Stimulated activated CD8-positive, alpha-beta memory T cell treated with anti-CD3 and anti-CD28 coated beads, Interleukin-12 subunit alpha, Interleukin-12 subunit beta, amount 100 ng/mL, for 4 hours (primary cell): ENCODE measurements at regions not wholly inside any gene's neighbourhood (a gene's known extent, or its start where the extent isn't known, plus 50 kb on each side); places are given as distances from the start of the nearest gene placed in this dataset.
"Not testable (repeated sequence)": the region's sequence is repeated elsewhere in the genome, so short reads cannot be mapped to it uniquely, and the experiment has no call there.

Experiments used
- DNase-seq: peaks from one replicate; pipeline ENCODE4 v3.0.0-alpha.2; 2020; ENCODE audit warnings: low read depth

GRCh38 chrX:22800806-22801205 is 199.0 kb upstream of the DDX53 start:
- DNase-seq: no peak

DNA sequence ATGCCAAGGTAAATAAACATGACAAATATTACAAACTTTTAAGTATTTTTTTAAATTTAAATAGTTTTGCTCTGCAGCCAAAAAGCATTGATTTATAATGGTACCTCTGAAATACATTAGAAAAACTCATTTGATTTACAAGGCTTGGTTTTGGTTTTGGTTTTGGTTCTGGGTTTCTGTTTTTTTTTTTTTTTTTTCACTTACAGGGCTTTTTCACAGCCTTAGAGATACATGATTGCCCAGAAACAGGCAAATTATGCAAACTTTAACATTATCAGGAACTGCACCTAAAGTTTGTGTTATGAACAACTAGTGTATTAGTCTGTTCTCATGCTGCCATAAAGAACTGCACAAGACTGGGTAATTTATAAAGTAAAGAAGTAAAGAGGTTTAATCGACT is 196.4 kb upstream of the DDX53 start:
- no peak for DNase-seq

- DNase-seq: no peak
Measured at GRCh38 chrX:22810876-22811275, 188.9 kb upstream of the DDX53 start.

DNA sequence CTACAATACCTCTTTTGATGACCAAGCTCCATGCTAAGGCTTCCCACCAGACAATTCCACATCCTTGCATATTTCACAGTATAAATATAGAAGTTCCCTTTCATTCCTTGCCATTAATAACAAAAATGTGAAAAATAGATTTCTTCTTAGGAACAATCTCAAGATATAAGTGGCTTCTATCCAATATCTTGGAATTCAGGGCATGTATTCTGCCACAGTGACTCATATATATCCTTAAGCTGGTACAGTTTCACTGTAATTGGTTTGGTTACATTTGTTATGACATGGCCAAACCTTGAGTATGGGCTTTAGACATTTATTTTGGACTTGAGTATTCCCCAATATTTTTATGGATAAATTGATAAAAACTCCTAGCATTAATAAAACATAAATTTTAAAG is 181.7 kb upstream of the DDX53 start:
- DNase-seq: no peak

DNA sequence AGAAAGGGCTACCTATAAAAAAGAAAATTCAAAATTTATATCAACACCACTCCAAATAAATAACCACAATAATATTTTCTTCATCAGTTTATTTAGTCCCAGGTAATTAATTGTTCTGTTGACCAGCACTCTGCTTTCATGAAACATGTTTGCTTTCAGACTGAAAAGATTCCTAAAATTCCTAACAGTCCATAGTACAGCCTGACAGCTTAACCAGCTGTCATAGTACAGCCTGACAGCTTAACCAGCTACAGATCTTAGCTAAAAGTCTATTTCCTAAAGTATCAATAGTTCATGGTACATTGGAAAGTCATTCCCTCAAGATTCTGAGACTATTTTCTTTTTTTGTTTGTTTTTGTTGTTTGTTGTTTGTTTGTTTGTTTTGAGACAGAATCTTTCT is 144.1 kb upstream of the DDX53 start:
- DNase-seq: no peak

DNA sequence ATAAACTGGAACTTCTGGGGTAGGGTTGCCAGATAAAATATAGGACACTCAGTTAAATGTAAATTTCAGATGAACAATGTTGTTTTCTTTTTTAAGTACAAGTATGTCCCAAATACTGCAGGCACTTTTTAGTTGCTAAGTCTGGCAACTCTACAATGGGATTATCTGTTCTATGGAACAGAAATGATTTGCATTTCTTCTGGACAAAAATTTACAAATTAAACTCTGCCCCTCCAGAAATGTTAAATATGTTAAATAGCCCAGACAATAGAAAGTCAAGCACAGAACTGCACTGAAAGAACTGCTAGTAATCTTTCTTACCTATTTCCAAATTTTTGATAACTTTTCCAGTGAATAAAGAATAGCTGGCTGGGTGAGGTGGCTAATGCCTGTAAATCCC is 140.1 kb upstream of the DDX53 start:
- no peak for DNase-seq

GRCh38 chrX:22866801-22867200 is 133.0 kb upstream of the DDX53 start:
- not testable (repeated sequence) for DNase-seq

DNA sequence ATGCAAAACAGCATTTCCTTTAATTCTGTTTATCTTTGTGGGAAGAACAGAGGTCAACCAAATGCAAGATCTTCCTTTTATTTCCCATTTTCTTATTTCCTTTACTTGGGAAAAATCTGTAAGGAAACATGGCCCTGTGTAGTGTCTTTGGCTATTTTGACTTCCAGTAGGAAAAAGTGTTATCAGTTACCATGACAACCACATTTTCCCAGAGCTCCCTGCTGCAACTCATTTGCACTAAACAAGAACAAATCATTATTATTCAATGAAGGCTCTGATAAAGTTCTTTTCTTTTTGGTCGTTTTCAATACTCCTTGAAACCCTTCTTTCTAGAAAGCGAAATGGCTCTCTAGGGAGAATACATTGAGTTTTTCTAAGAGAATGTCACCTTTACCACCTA is 117.2 kb upstream of the DDX53 start:
- DNase-seq: no peak

DNA sequence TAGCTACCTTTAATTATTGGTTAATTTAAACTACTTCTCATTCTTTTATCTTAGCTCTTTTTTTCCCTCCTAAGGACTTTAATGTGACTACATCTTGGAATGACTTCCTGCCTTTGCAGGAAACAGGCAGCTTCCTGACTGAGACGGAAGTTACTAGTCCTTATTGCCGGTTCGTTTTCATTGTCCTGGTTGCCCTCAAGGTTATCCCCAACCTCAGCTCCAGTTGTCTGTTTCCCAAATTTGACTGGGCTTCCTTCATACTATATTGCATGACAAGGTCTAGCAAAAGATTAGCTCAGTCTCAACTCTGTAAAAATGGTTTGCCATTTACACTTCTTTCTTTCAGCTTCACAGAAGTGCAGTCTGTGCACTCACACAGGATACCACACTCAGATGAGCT is 109.9 kb upstream of the DDX53 start:
- no peak for DNase-seq

GRCh38 chrX:22912616-22913015 is 87.1 kb upstream of the DDX53 start:
- no peak for DNase-seq

DNA sequence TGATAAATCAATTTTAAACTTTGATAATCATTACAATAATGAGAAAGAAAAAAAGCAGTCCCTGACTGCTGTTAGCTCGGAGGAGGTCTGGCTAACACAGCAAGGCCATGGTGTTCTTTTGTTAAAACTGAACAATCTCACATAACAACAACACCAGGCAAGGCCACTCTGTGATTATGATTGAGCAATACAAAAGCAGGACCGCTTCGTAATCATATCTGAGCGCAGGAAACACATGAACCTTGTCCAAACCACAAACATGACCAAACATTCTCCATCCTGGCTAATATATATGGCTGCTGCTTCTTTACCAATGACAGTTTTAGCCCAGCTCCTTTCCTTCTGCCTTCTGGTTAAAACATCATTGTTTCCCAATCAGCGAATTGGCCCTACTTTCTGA is 76.8 kb upstream of the DDX53 start:
- no peak for DNase-seq

DNA sequence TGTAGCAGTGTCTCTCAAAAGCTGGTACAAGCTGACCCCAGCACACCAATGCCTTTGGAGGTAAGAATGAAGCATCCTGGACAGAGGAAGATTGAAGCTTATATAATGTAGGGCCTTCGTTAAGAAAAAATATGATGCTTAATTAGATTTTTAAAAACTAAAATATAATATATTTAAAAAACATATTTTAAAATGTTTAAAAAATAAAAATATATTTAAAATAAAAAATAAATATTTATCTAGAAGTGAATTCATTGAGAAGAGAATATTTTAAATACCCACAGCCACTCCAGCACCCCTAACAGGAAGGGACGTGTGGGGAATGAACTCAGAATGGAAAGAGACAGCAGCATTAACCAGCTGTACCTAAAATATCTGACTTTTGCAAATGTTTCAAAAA is 65.1 kb upstream of the DDX53 start:
- no peak for DNase-seq

DNA sequence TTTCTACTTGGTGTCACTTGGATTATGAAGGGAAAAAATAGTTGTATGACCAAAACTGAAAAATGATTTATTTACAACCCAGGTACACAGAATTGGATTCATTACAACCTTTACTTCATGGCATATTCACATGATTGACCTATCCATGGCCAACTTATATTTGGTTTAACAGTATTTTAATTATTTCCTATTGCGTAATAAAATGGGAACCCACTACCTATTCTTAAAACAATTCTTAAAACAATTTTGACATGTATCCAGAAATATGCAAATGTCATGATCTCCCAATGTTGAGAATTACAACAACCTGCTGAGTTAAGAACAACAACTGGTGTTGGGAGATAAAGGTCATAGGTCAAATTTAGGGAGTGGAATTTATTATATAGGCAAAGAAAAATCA is 54.8 kb upstream of the DDX53 start:
- DNase-seq: no peak
